ENCODE measurements at regions not wholly inside any gene's neighbourhood (a gene's known extent, or its start where the extent isn't known, plus 50 kb on each side); places are given as distances from the start of the nearest gene placed in this dataset.

- no peak for TF ChIP-seq IRF1 (CRISPR knock-in tag; IDR thresholded peaks at IDR 0.05)
- TF ChIP-seq GABPB1 (CRISPR knock-in tag; IDR thresholded peaks at IDR 0.05): no peak
- TF ChIP-seq NFATC4 (CRISPR knock-in tag; IDR thresholded peaks at IDR 0.05): no peak
- no peak for TF ChIP-seq SOX15 (CRISPR knock-in tag; IDR thresholded peaks at IDR 0.05)
- TF ChIP-seq TP53 (CRISPR knock-in tag; IDR thresholded peaks at IDR 0.05): no peak
- no peak for TF ChIP-seq ZNF317 (CRISPR knock-in tag; IDR thresholded peaks at IDR 0.05; ENCODE audit: borderline replicate concordance, low read depth)
Observed at GRCh38 chr17:71334048-71334751, 786.6 kb upstream of the SOX9 start (continued).

- Mint-ChIP-seq H3K27me3 (ENCODE audit: low read depth) (no peaks in the 10 kb centered on the region), H3K9me3 (no peaks in the 10 kb centered on the region), H3K27ac (no peak overlapping the region), H3K4me3 (no peak overlapping the region), H3K36me3 (no peaks in the 10 kb centered on the region), H3K4me1 (peaks cover 27% of the 10 kb centered on the region)
- TF ChIP-seq NR1H2 (CRISPR knock-in tag; IDR thresholded peaks at IDR 0.05) (no peak), ZNF532 (CRISPR knock-in tag; IDR thresholded peaks at IDR 0.05; ENCODE audit: borderline replicate concordance) (no peak), ARID4B (CRISPR knock-in tag; IDR thresholded peaks at IDR 0.05; ENCODE audit: borderline replicate concordance) (no peak), E2F1 (CRISPR knock-in tag; IDR thresholded peaks at IDR 0.05) (no peak), OVOL2 (CRISPR knock-in tag; IDR thresholded peaks at IDR 0.05; ENCODE audit: borderline replicate concordance) (no peak), MYBL2 (CRISPR knock-in tag; IDR thresholded peaks at IDR 0.05) (no peak), NFYB (CRISPR knock-in tag; conservative IDR thresholded peaks at IDR 0.05; ENCODE audit: low read depth) (no peak), NR2C2 (CRISPR knock-in tag; IDR thresholded peaks at IDR 0.05) (no peak), ZNF219 (CRISPR knock-in tag; IDR thresholded peaks at IDR 0.05; ENCODE audit: borderline replicate concordance) (no peak), MXD4 (CRISPR knock-in tag; IDR thresholded peaks at IDR 0.05; ENCODE audit: borderline replicate concordance) (no peak), TEAD4 (CRISPR knock-in tag; IDR thresholded peaks at IDR 0.05) (no peak)
- CTCF ChIA-PET: no interaction called here
- no peak for ATAC-seq
- POLR2A ChIA-PET: no interaction called here
- no peak for DNase-seq (ENCODE audit: low spot score)
Observed at GRCh38 chr17:71335212-71335611, 785.6 kb upstream of the SOX9 start.
